Osteoblast (primary cell): ENCODE measurements at regions not wholly inside any gene's neighbourhood (a gene's known extent, or its start where the extent isn't known, plus 50 kb on each side); places are given as distances from the start of the nearest gene placed in this dataset.

Experiments
- DNase-seq: peaks from one replicate; pipeline ENCODE4 v3.0.0; 2011; ENCODE audit warnings: low spot score, mixed read lengths; ENCODE audit not compliant: insufficient read length; ENCODE audit errors: missing footprints
- H2AFZ ChIP-seq: 2 replicates; pipeline ENCODE4 v1.6.0; 2011; ENCODE audit warnings: mild to moderate bottlenecking, low read length
- H3K27ac ChIP-seq: 2 replicates; pipeline ENCODE4 v1.5.1; 2011; ENCODE audit warnings: mild to moderate bottlenecking, low read depth, low read length, moderate library complexity
- H3K27me3 ChIP-seq: 2 replicates; pipeline ENCODE4 v1.6.0; 2012; ENCODE audit warnings: mild to moderate bottlenecking, control low read depth, inconsistent platforms, low read length, moderate library complexity; ENCODE audit not compliant: insufficient read depth
- H3K36me3 ChIP-seq: 2 replicates; pipeline ENCODE4 v1.5.1; 2011; ENCODE audit warnings: mild to moderate bottlenecking, low read length, control low read depth, moderate library complexity; ENCODE audit not compliant: insufficient read depth
- H3K4me1 ChIP-seq: 2 replicates; pipeline ENCODE4 v1.5.1; 2011; ENCODE audit warnings: mild to moderate bottlenecking, low read length, control low read depth, moderate library complexity; ENCODE audit not compliant: insufficient read depth
- H3K4me2 ChIP-seq: 2 replicates; pipeline ENCODE4 v1.6.0; 2011; ENCODE audit warnings: mild to moderate bottlenecking, low read length; ENCODE audit not compliant: insufficient read depth
- H3K4me3 ChIP-seq: fragments of 200-600 bp; sonication (generic); 3 replicates; pipeline ENCODE4 v1.5.1; 2012; ENCODE audit warnings: mild to moderate bottlenecking, low read length, inconsistent platforms; ENCODE audit not compliant: insufficient read depth
- H3K79me2 ChIP-seq: 2 replicates; pipeline ENCODE4 v1.6.0; 2012; ENCODE audit warnings: mild to moderate bottlenecking, low read length, control low read depth, inconsistent platforms; ENCODE audit not compliant: insufficient read depth
- H3K9me3 ChIP-seq: 2 replicates; pipeline ENCODE4 v1.5.1; 2011; ENCODE audit warnings: low read depth, low read length, control low read depth
- H4K20me1 ChIP-seq: 2 replicates; pipeline ENCODE4 v1.6.0; 2012; ENCODE audit warnings: mild to moderate bottlenecking, low read length, control low read depth; ENCODE audit not compliant: insufficient read depth
- CTCF ChIP-seq: IDR thresholded peaks from 2 replicates; pipeline ENCODE4 v1.5.1; 2011; ENCODE audit warnings: mild to moderate bottlenecking, low read depth, low read length, moderate library complexity; ENCODE audit errors: extremely low read depth

DNA sequence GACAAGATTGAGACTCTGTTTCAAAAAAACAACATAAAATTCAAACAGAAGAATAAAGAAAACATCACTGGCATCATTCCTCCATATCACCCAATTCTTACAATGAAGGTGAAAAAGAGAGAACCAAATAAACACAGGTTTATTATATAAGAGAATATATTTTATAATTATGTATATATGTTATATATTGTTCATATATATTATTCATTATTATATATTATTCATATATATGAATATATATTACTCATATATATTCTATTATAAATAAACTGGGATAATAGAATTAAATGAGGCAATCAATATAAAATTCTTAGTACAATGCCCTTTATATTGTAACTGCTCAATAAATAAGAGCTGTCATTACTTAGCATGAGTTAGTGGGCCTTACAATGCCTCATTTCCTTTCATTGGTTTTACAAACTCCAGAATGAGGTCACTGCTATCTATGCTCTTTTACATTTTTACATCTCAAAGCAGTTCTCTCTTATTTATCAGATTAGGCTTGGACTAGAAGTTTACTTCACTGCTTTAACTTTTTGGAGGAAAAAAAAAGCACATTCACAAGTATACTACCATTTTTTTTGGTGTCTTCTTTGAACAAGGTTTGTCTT is 135.5 kb upstream of the TTC14 start:
- Histone ChIP-seq H3K4me1 (no peaks in the 10 kb centered on the region), H2AFZ (no peak overlapping the region), H3K27me3 (no peaks in the 10 kb centered on the region), H3K9me3 (no peaks in the 10 kb centered on the region), H3K36me3 (no peaks in the 10 kb centered on the region), H3K4me3 (no peak overlapping the region), H3K79me2 (no peaks in the 10 kb centered on the region), H4K20me1 (no peaks in the 10 kb centered on the region), H3K27ac (no peak overlapping the region), H3K4me2 (no peak overlapping the region)
- DNase-seq, result no peak
- no peak for TF ChIP-seq CTCF

DNA sequence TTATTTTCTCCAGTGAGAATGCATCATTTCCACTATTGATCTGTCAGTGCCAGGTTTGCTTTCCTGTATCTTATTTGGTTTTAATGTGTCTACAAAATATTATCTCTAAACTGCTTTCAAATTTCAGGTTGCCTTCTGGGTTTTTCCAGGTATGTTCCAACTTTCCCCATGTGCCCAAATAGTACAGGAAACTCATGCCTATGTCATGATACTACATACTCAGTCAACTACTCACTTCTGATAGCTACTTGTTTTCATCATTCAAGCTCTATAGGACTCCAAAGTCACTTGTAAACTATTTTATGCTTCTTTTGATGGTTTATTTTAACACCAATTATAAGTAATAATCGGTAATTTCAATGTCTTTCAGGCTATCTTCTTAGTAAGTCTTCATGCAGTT is 134.8 kb upstream of the TTC14 start:
- no peak for DNase-seq

GRCh38 chr3:180469149-180469548 is 132.8 kb upstream of the TTC14 start:
- Histone ChIP-seq H3K4me1 (no peaks in the 10 kb centered on the region), H3K36me3 (no peaks in the 10 kb centered on the region)

More for the DNA sequence above, 134.8 kb upstream of the TTC14 start:
- H3K79me2 ChIP-seq, result no peaks in the 10 kb centered on the region
- H3K9me3 ChIP-seq, result no peaks in the 10 kb centered on the region
- H4K20me1 ChIP-seq, result no peaks in the 10 kb centered on the region
- H3K4me1 ChIP-seq, result no peaks in the 10 kb centered on the region
- no peaks in the 10 kb centered on the region for H3K36me3 ChIP-seq
- H2AFZ ChIP-seq, result no peak overlapping the region
- no peak overlapping the region for H3K4me3 ChIP-seq
- H3K27me3 ChIP-seq, result no peaks in the 10 kb centered on the region
- no peak overlapping the region for H3K27ac ChIP-seq
- H3K4me2 ChIP-seq, result no peak overlapping the region
- no peak for TF ChIP-seq CTCF

DNA sequence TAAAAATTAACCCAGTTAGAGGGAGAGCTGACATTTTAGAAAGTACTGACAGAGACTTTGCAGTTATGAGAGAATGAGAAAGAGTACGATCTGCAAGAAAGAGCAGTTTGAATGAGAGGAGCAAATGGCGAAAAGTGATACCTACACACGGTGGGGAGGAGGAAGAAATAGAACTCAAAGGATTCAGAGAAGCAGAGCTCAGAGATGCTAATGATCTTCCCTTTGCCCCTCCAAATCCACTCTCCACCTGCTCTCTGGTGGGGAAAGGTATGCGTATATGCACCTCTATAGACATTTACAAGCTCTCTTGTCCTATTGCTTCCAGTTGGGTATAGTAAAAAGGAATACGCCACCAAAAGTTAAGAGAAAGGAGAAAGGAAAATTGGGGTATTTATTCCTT is 123.3 kb upstream of the TTC14 start:
- Histone ChIP-seq H3K79me2 (no peaks in the 10 kb centered on the region), H3K4me2 (no peak overlapping the region), H2AFZ (no peak overlapping the region), H3K27ac (no peak overlapping the region), H3K27me3 (no peaks in the 10 kb centered on the region), H3K9me3 (no peaks in the 10 kb centered on the region), H3K4me1 (no peaks in the 10 kb centered on the region), H3K36me3 (no peaks in the 10 kb centered on the region), H4K20me1 (no peaks in the 10 kb centered on the region), H3K4me3 (no peak overlapping the region)
- TF ChIP-seq CTCF, result no peak
- DNase-seq, result no peak

More at GRCh38 chr3:180469149-180469548, 132.8 kb upstream of the TTC14 start:
- Histone ChIP-seq H3K9me3 (no peaks in the 10 kb centered on the region), H3K27me3 (no peaks in the 10 kb centered on the region), H4K20me1 (no peaks in the 10 kb centered on the region), H3K4me2 (no peak overlapping the region), H3K79me2 (no peaks in the 10 kb centered on the region), H3K4me3 (no peak overlapping the region), H2AFZ (no peak overlapping the region), H3K27ac (no peak overlapping the region)
- no peak for DNase-seq
- no peak for TF ChIP-seq CTCF
